Epithelial cell of prostate (primary cell): ENCODE measurements at regions not wholly inside any gene's neighbourhood (a gene's known extent, or its start where the extent isn't known, plus 50 kb on each side); places are given as distances from the start of the nearest gene placed in this dataset.
"Not testable (repeated sequence)": the region's sequence is repeated elsewhere in the genome, so short reads cannot be mapped to it uniquely, and the experiment has no call there.

Source experiments
- DNase-seq: peaks from one replicate; pipeline ENCODE4 v3.0.0-alpha.2; 2011; ENCODE audit warnings: low read depth, low spot score
- H3K27ac ChIP-seq: fragments of 450-650 bp; 2 replicates; pipeline ENCODE4 v1.5.1; 2017; ENCODE audit warnings: mild to moderate bottlenecking

GRCh38 chr18:66951750-66952149 lies 347.9 kb upstream of the CDH19 start:
- H3K27ac ChIP-seq = no peak overlapping the region
- DNase-seq = no peak

GRCh38 chr18:66949419-66949818 lies 345.5 kb upstream of the CDH19 start:
- DNase-seq = no peak
- H3K27ac ChIP-seq = no peak overlapping the region

GRCh38 chr18:66937546-66937945 lies 333.7 kb upstream of the CDH19 start:
- DNase-seq = no peak
- H3K27ac ChIP-seq = no peak overlapping the region

GRCh38 chr18:66931010-66931409 lies 327.1 kb upstream of the CDH19 start:
- no peak for DNase-seq
- no peak overlapping the region for H3K27ac ChIP-seq

- no peak overlapping the region for H3K27ac ChIP-seq
- DNase-seq = no peak
These were observed 312.9 kb upstream of the CDH19 start for GRCh38 chr18:66916834-66917233.

- no peak overlapping the region for H3K27ac ChIP-seq
- no peak for DNase-seq
These were observed 296.9 kb upstream of the CDH19 start for GRCh38 chr18:66900837-66901236.

- H3K27ac ChIP-seq = peak overlapping the region; percentile 28
These were observed 291.7 kb upstream of the CDH19 start for GRCh38 chr18:66895631-66896030.

GRCh38 chr18:66894851-66895250 lies 291.0 kb upstream of the CDH19 start:
- DNase-seq = no peak
- H3K27ac ChIP-seq = peak overlapping the region; percentile 28

More at GRCh38 chr18:66895631-66896030, 291.7 kb upstream of the CDH19 start:
- no peak for DNase-seq

- DNase-seq = not testable (repeated sequence)
These were observed 288.5 kb upstream of the CDH19 start for GRCh38 chr18:66892388-66892787.

GRCh38 chr18:66874812-66875474 lies 271.1 kb upstream of the CDH19 start:
- DNase-seq = no peak
- H3K27ac ChIP-seq = no peak overlapping the region

More at GRCh38 chr18:66892388-66892787, 288.5 kb upstream of the CDH19 start:
- H3K27ac ChIP-seq = not testable (repeated sequence)

- H3K27ac ChIP-seq = no peak overlapping the region
- DNase-seq = no peak
These were observed 270.5 kb upstream of the CDH19 start for GRCh38 chr18:66874375-66874774.

GRCh38 chr18:66873899-66874298 lies 270.0 kb upstream of the CDH19 start:
- DNase-seq = no peak
- no peak overlapping the region for H3K27ac ChIP-seq

GRCh38 chr18:66872277-66872676 lies 268.4 kb upstream of the CDH19 start:
- DNase-seq = no peak
- no peak overlapping the region for H3K27ac ChIP-seq

- no peak overlapping the region for H3K27ac ChIP-seq
- DNase-seq = peak; percentile 50
These were observed 263.8 kb upstream of the CDH19 start for GRCh38 chr18:66867653-66868052.

- not testable (repeated sequence) for DNase-seq, H3K27ac ChIP-seq
These were observed 262.6 kb upstream of the CDH19 start for GRCh38 chr18:66866427-66866940.

- H3K27ac ChIP-seq = no peak overlapping the region
- peak; percentile 70 for DNase-seq
These were observed 234.6 kb upstream of the CDH19 start for GRCh38 chr18:66838340-66838987.

- DNase-seq = no peak
- H3K27ac ChIP-seq = no peak overlapping the region
These were observed 229.8 kb upstream of the CDH19 start for GRCh38 chr18:66833646-66834045.

- H3K27ac ChIP-seq = no peak overlapping the region
- no peak for DNase-seq
These were observed 222.3 kb upstream of the CDH19 start for GRCh38 chr18:66826211-66826610.

GRCh38 chr18:66825347-66825746 lies 221.5 kb upstream of the CDH19 start:
- H3K27ac ChIP-seq = no peak overlapping the region
- no peak for DNase-seq

GRCh38 chr18:66819235-66819634 lies 215.3 kb upstream of the CDH19 start:
- DNase-seq = no peak
- H3K27ac ChIP-seq = no peak overlapping the region

- H3K27ac ChIP-seq = no peak overlapping the region
- DNase-seq = no peak
These were observed 209.2 kb upstream of the CDH19 start for GRCh38 chr18:66813138-66813537.

- no peak for DNase-seq
- H3K27ac ChIP-seq = no peak overlapping the region
These were observed 191.2 kb upstream of the CDH19 start for GRCh38 chr18:66795051-66795450.
